Stimulated activated CD8-positive, alpha-beta memory T cell treated with anti-CD3 and anti-CD28 coated beads, Interleukin-7, amount 100 ng/mL, for 48 hours (primary cell): ENCODE measurements at regions not wholly inside any gene's neighbourhood (a gene's known extent, or its start where the extent isn't known, plus 50 kb on each side); places are given as distances from the start of the nearest gene placed in this dataset.

Experiments
- DNase-seq, 2 donors: peaks; one replicate each; pipeline ENCODE4 v3.0.0-alpha.2; 2020; ENCODE audit warnings: low read depth in 1 of 2; ENCODE audit errors: extremely low read depth in 1 of 2

DNA sequence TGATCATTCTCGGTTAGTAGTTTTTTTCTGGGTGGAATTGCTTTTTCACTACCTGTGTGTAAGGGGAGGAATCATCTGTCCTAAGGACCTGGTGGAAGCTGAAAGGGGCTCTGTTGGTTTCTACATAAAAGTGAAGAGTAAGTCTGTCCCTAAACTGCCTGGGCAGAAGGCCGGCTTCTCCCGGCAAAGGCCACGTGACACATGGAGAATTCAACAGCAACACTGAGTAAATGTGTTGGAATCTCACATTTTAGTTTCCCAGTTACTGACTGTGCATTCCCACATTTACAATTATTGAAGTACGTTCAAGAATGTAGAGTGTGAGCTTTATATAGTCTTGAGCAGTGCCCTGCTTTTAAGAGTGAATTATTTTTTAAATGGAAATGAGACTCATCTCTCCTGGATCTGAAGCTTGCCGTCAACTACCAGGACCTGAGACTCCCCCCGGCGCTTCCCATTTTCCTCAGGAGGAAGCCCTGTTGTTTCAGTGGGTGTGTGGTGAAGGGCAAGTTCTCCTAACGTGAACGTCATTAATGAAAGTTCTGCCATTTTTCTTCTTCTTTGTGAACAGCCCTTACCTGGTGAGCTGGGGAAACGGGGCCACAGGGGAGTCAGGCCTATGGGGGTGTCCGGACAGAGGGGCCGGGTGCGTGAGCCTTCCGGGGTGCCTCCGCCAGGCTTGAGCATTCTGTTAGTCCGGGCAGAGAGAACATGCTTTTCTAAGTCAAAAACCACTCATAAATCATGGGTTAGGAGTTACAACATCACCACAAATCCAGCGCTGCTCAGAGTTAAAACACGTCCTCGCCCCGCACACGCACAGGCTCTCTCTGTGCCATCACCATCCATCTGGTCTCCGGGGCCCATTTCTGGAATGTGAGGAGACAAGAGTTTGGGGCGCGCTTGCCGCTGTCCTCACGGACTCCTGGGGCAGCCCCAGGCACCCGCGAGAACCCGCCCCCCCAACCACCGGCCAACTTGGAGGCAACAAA lies 56.6 kb upstream of the SMOC2 start:
- DNase-seq = no peak

GRCh38 chr6:168385037-168385759 lies 55.8 kb upstream of the SMOC2 start:
- DNase-seq = no peak

DNA sequence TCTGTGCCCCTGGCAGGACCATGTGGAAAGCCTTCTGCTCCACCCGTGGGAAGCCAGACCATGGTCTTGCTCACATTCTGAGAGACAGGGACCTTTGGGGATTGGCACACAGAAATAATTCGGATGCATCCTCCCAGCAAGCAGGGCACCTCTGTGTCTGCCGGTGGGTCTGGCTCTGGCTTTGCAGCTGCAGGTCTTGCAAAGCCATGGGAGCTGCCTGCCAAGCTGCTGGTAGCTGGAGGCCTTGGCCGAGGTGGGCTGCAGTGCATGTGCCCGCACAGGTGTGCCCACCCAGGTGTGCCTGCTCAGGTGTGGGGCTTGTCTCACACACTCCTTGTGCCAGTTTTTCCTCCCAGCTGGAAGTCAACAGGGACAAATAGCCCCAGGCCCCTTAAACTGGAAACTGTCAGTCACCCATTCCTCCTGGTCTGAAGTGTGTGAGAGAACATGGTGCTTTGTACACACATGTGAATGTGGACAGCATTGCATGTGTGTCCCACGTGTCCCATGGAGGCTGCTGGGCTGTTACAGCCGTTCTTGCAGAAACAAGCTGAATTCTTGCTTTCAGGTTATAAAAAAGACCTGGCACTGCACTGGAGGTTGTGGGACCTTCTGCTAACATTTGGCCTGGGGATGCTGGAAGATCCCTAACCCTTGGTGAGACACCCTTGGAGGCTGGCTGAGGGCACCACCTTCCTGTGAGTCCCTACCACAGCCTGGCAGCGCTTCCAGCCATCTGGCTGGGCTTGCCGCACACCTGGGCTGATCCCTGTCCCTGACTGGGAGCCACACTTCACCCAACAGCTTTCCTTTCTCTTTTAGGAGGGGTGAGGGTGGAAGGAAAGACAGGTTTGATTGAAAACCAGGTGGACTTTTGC lies 54.9 kb upstream of the SMOC2 start:
- no peak for DNase-seq

- DNase-seq = no peak
These were observed 54.0 kb upstream of the SMOC2 start for GRCh38 chr6:168386973-168387372.

DNA sequence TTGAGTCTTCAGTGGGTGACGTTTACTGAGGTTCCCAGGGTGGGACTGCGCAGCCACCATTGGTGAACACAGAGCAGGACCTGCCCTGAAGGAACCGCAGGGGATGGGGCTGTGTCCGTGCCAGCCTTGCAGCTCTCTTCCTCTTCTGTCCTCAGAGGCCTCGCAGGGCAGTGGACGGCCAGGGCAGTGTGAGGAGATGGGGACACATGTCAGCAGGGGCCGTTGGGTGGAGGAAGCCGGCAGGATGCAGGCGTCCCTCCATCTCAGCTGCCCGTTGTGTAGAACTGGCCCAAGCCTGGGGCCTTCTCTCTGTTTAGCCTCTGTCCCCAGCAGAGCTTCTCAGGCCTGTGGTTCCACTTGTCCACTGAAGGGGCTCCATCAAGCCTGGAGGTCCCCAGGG lies 53.6 kb upstream of the SMOC2 start:
- no peak for DNase-seq

DNA sequence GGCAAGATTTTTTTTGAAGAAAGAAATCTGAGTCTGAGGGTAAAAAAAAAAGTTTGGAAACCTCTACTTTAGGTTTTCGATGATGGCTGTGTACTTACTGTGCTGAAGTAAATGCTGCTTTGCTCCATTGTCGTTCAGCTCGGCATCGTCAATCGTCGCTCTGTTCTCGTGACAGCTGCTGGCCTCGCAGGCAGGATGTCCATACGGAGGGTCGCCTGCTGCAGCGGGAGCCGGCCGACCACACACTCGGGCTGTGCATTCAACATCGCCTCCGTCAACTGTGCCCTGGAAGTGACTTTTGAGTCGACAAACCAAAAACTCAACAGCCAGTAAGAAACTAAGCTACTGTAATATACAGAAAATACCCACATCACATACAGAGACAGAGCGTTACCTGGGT lies 53.1 kb upstream of the SMOC2 start:
- no peak for DNase-seq

DNA sequence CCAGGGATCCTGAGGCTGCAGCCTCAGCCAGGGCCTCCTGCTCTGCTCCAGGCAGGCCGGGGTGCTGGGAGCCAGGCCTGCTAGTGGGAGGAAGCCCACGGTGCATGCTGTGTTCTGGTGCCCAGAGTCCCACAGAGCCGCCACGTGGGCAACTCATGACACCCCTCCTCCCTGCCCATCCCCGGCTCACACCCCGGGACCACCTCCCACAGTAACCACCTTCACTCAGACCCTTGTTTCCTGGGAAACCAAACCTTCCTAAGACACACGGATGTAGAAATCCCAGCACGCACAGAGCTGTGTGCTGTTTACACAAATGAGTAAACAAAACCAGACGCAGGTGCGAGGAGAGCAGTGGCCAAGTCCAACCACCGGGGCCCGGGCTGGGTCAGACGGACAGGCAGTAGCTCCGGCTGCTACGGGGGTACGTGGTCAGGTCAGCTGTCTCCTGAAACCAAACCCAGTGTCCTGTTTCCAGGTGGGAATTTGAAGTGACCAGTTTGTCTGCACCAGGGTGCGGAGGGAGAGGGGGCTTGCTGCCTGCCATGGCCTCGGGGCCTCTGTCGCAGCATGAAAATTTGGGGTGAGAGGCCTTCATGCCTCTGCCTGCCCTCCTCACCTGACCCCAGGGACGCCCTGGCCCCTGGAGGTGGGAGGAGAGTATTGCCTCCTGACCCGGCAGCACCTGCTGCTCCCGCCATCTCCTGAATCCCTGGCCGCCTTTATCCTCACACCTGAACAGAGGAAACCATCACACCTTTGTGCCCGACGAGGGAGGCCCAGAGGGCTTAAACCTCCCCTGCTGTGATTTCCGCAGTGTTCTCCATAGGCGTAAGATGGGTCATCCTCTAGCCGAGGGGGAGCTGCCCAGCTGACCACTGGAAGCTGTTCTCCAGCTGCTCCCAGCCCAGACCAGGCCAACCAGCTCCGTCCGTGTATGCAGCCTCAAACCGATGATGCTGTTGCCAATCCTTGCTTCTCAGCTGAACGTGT lies 52.0 kb upstream of the SMOC2 start:
- no peak for DNase-seq

GRCh38 chr6:168390749-168391420 lies 50.1 kb upstream of the SMOC2 start:
- DNase-seq = no peak
